ENCODE measurements at regions not wholly inside any gene's neighbourhood (a gene's known extent, or its start where the extent isn't known, plus 50 kb on each side); places are given as distances from the start of the nearest gene placed in this dataset. TPM values are rescaled to one million over a fixed set of nuclear protein-coding genes. Genes with fewer than 3 reads are reported as not detected.

DNA sequence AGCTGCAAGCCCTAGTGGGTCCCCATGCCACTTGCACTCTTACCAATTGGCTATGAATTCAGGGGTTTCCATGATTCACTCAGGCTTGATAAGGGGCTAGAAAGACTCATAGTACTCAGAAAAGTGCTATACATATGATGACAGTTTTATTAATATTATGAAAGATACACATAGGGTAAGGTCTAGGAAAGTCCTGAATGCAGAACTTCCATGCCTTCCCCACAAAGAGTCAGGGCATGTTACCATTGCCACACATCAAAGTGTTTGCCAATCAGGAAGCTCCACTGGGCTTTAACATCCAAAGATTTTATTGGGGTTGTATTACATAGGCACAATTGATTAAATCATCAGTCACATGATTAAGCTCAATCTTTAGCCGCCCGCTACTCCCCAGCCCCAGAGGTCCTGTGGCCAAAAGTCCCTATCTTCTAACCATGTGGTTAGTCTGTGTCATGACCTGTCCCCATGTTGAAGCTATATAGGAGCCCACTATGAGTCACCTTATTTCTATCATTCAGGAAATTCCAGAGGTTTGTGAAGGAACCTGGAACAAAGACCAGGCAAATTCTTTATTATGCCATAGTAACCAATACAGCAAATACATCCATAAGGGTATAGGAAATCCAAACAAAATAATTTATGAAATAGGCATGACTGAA is 635.6 kb downstream of the STPG2 start:
- no peak overlapping the region for H3K4me2 ChIP-seq (replicated peaks; ENCODE audit: extremely low read depth, low read length, poor library complexity, severe bottlenecking)
- Mint-ChIP-seq H3K27ac (no peak overlapping the region), H3K4me3 (no peak overlapping the region), H3K4me1 (no peaks in the 10 kb centered on the region), H3K27me3 (ENCODE audit: low read depth in 3 of 3) (no peaks in the 10 kb centered on the region), H3K9me3 (peaks cover 0 to 6% (median 2%) of the 10 kb centered on the region in 7 donors), H3K36me3 (no peaks in the 10 kb centered on the region)
- DNase-seq = no peak
- H3K79me2 ChIP-seq (ENCODE audit: insufficient read depth, low read length) = no peaks in the 10 kb centered on the region
- WGBS (ENCODE audit: insufficient coverage) = 92% methylated on average over 2 of the region's 2 CpGs
- H3K9me3 ChIP-seq (replicated peaks in 1 of 2; ENCODE audit: control insufficient read depth in 1 of 2, insufficient read depth in 1 of 2, low read length in 2 of 2) = peaks cover 0 to 5% of the 10 kb centered on the region in 2 donors
- H3K27me3 ChIP-seq (ENCODE audit: control insufficient read depth in 2 of 2, insufficient read depth in 2 of 2, low read length in 2 of 2) = no peaks in the 10 kb centered on the region
- H3K4me3 ChIP-seq (replicated peaks in 1 of 3; ENCODE audit: low read depth in 2 of 3, low read length in 3 of 3) = no peak overlapping the region
- no peak overlapping the region for H2AFZ ChIP-seq (ENCODE audit: insufficient read depth, low read depth, low read length, poor library complexity, severe bottlenecking)
- H3K9ac ChIP-seq (ENCODE audit: insufficient read depth, low read length, poor library complexity, severe bottlenecking) = no peak overlapping the region
- no peaks in the 10 kb centered on the region for H3K36me3 ChIP-seq (replicated peaks in 1 of 2; ENCODE audit: control insufficient read depth in 1 of 2, insufficient read depth in 2 of 2, low read length in 2 of 2)
- no peaks in the 10 kb centered on the region for H3K4me1 ChIP-seq (ENCODE audit: control insufficient read depth in 1 of 2, insufficient read depth in 2 of 2, low read length in 2 of 2)
- intact Hi-C loops (cut with micrococcal nuclease) = no loop called here
- TF ChIP-seq, protein P1, sequence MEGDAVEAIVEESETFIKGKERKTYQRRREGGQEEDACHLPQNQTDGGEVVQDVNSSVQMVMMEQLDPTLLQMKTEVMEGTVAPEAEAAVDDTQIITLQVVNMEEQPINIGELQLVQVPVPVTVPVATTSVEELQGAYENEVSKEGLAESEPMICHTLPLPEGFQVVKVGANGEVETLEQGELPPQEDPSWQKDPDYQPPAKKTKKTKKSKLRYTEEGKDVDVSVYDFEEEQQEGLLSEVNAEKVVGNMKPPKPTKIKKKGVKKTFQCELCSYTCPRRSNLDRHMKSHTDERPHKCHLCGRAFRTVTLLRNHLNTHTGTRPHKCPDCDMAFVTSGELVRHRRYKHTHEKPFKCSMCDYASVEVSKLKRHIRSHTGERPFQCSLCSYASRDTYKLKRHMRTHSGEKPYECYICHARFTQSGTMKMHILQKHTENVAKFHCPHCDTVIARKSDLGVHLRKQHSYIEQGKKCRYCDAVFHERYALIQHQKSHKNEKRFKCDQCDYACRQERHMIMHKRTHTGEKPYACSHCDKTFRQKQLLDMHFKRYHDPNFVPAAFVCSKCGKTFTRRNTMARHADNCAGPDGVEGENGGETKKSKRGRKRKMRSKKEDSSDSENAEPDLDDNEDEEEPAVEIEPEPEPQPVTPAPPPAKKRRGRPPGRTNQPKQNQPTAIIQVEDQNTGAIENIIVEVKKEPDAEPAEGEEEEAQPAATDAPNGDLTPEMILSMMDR (IDR thresholded peaks at IDR 0.05) = no peak
- H3K27ac ChIP-seq (ENCODE audit: low read depth in 1 of 2, low read length in 2 of 2) = no peak overlapping the region
- no peaks in the 10 kb centered on the region for H4K20me1 ChIP-seq (ENCODE audit: insufficient read depth, low read length)

Small RNAs in the stretch of these regions (small RNA-seq; reads per million reads assigned to genes)
- not detected for gene COX7A2P2 (ENCODE audit: insufficient read length, low read depth)
- not detected for gene RNU6-34P (ENCODE audit: insufficient read length, low read depth)
